GM12892 (cell line): ENCODE measurements at regions not wholly inside any gene's neighbourhood (a gene's known extent, or its start where the extent isn't known, plus 50 kb on each side); places are given as distances from the start of the nearest gene placed in this dataset.

Experiments
- POLR2A ChIP-seq: IDR thresholded peaks from 2 replicates; pipeline ENCODE4 v1.6.1; 2011; ENCODE audit warnings: low read depth, low read length, control low read depth
- TAF1 ChIP-seq: IDR thresholded peaks from 2 replicates; pipeline ENCODE4 v1.6.1; 2011; ENCODE audit warnings: low read depth, mild to moderate bottlenecking, control low read depth, low read length, borderline replicate concordance

- TF ChIP-seq TAF1 (no peak), POLR2A (no peak)
These were observed 70.0 kb upstream of the ABHD2 start for GRCh38 chr15:89018207-89018606.
